ENCODE measurements at regions not wholly inside any gene's neighbourhood (a gene's known extent, or its start where the extent isn't known, plus 50 kb on each side); places are given as distances from the start of the nearest gene placed in this dataset.

DNA sequence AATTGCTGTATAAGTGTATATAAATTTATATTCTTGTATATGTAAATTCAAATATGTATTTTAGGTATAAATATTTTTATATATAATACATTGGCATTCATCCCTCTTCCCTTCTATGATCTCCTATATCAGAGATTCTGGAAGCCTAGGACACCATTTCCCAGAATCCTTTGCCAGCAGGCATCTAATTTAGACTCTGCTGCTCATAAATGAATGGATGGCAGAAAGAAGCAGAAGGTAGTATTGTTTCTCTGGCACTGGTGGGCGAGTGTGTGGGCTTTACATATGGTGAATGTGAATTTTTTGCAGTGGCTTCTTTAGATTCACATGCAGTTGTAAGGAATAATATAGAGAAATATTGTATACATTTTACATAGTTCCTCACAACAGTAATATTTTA, 215.2 kb upstream of the THSD7B start:
- TF ChIP-seq, protein P1, sequence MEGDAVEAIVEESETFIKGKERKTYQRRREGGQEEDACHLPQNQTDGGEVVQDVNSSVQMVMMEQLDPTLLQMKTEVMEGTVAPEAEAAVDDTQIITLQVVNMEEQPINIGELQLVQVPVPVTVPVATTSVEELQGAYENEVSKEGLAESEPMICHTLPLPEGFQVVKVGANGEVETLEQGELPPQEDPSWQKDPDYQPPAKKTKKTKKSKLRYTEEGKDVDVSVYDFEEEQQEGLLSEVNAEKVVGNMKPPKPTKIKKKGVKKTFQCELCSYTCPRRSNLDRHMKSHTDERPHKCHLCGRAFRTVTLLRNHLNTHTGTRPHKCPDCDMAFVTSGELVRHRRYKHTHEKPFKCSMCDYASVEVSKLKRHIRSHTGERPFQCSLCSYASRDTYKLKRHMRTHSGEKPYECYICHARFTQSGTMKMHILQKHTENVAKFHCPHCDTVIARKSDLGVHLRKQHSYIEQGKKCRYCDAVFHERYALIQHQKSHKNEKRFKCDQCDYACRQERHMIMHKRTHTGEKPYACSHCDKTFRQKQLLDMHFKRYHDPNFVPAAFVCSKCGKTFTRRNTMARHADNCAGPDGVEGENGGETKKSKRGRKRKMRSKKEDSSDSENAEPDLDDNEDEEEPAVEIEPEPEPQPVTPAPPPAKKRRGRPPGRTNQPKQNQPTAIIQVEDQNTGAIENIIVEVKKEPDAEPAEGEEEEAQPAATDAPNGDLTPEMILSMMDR (IDR thresholded peaks at IDR 0.05; ENCODE audit: low read length), result no peak
- no peak for TF ChIP-seq EZH2 (IDR thresholded peaks at IDR 0.05; ENCODE audit: borderline replicate concordance, low read length)
